ENCODE measurements at regions not wholly inside any gene's neighbourhood (a gene's known extent, or its start where the extent isn't known, plus 50 kb on each side); places are given as distances from the start of the nearest gene placed in this dataset.

GRCh38 chr3:26068890-26069289 lies 279.0 kb downstream of the OXSM start:
- H3K4me1 ChIP-seq (ENCODE audit: control insufficient read depth in 1 of 2, insufficient read depth in 2 of 2, low read length in 2 of 2) = no peaks in the 10 kb centered on the region
- H3K27ac ChIP-seq (ENCODE audit: low read length) = no peak overlapping the region
- H3K27me3 ChIP-seq (ENCODE audit: low read depth, low read length) = no peaks in the 10 kb centered on the region
- no peak overlapping the region for H3K4me3 ChIP-seq (ENCODE audit: low read depth in 1 of 2, low read length in 2 of 2)
- no peaks in the 10 kb centered on the region for H3K36me3 ChIP-seq (ENCODE audit: control insufficient read depth in 1 of 2, insufficient read depth in 2 of 2, low read length in 2 of 2)
- no peaks in the 10 kb centered on the region for H3K9me3 ChIP-seq (ENCODE audit: control insufficient read depth in 1 of 2, low read length in 2 of 2)

GRCh38 chr3:26070854-26071253 lies 281.0 kb downstream of the OXSM start:
- H3K27me3 ChIP-seq (ENCODE audit: low read depth, low read length) = no peaks in the 10 kb centered on the region
- H3K4me3 ChIP-seq (ENCODE audit: low read depth in 1 of 2, low read length in 2 of 2) = no peak overlapping the region
- H3K27ac ChIP-seq (ENCODE audit: low read length) = no peak overlapping the region
- H3K36me3 ChIP-seq (ENCODE audit: control insufficient read depth in 1 of 2, insufficient read depth in 2 of 2, low read length in 2 of 2) = no peaks in the 10 kb centered on the region
- no peaks in the 10 kb centered on the region for H3K9me3 ChIP-seq (ENCODE audit: control insufficient read depth in 1 of 2, low read length in 2 of 2)
- no peaks in the 10 kb centered on the region for H3K4me1 ChIP-seq (ENCODE audit: control insufficient read depth in 1 of 2, insufficient read depth in 2 of 2, low read length in 2 of 2)

- no peak overlapping the region for H3K4me3 ChIP-seq (ENCODE audit: low read depth in 1 of 2, low read length in 2 of 2)
- H3K4me1 ChIP-seq (ENCODE audit: control insufficient read depth in 1 of 2, insufficient read depth in 2 of 2, low read length in 2 of 2) = no peaks in the 10 kb centered on the region
- no peaks in the 10 kb centered on the region for H3K9me3 ChIP-seq (ENCODE audit: control insufficient read depth in 1 of 2, low read length in 2 of 2)
- no peak overlapping the region for H3K27ac ChIP-seq (ENCODE audit: low read length)
- no peaks in the 10 kb centered on the region for H3K27me3 ChIP-seq (ENCODE audit: low read depth, low read length)
- no peaks in the 10 kb centered on the region for H3K36me3 ChIP-seq (ENCODE audit: control insufficient read depth in 1 of 2, insufficient read depth in 2 of 2, low read length in 2 of 2)
These were observed 284.2 kb downstream of the OXSM start for GRCh38 chr3:26074080-26074479.

- Histone ChIP-seq H3K9me3 (ENCODE audit: control insufficient read depth in 1 of 2, low read length in 2 of 2) (no peaks in the 10 kb centered on the region), H3K27ac (ENCODE audit: low read length) (no peak overlapping the region), H3K4me1 (ENCODE audit: control insufficient read depth in 1 of 2, insufficient read depth in 2 of 2, low read length in 2 of 2) (no peaks in the 10 kb centered on the region), H3K27me3 (ENCODE audit: low read depth, low read length) (no peaks in the 10 kb centered on the region), H3K4me3 (ENCODE audit: low read depth in 1 of 2, low read length in 2 of 2) (no peak overlapping the region), H3K36me3 (ENCODE audit: control insufficient read depth in 1 of 2, insufficient read depth in 2 of 2, low read length in 2 of 2) (no peaks in the 10 kb centered on the region)
These were observed 288.6 kb downstream of the OXSM start for GRCh38 chr3:26078539-26078938.

GRCh38 chr3:26081166-26081565 lies 291.3 kb downstream of the OXSM start:
- Histone ChIP-seq H3K27ac (ENCODE audit: low read length) (no peak overlapping the region), H3K36me3 (ENCODE audit: control insufficient read depth in 1 of 2, insufficient read depth in 2 of 2, low read length in 2 of 2) (no peaks in the 10 kb centered on the region), H3K9me3 (ENCODE audit: control insufficient read depth in 1 of 2, low read length in 2 of 2) (no peaks in the 10 kb centered on the region), H3K4me1 (ENCODE audit: control insufficient read depth in 1 of 2, insufficient read depth in 2 of 2, low read length in 2 of 2) (peaks cover 0 to 7% of the 10 kb centered on the region in 2 donors), H3K27me3 (ENCODE audit: low read depth, low read length) (no peaks in the 10 kb centered on the region), H3K4me3 (ENCODE audit: low read depth in 1 of 2, low read length in 2 of 2) (no peak overlapping the region)

GRCh38 chr3:26081806-26082205 lies 291.9 kb downstream of the OXSM start:
- Histone ChIP-seq H3K9me3 (ENCODE audit: control insufficient read depth in 1 of 2, low read length in 2 of 2) (no peaks in the 10 kb centered on the region), H3K27ac (ENCODE audit: low read length) (no peak overlapping the region), H3K4me3 (ENCODE audit: low read depth in 1 of 2, low read length in 2 of 2) (no peak overlapping the region), H3K27me3 (ENCODE audit: low read depth, low read length) (no peaks in the 10 kb centered on the region), H3K36me3 (ENCODE audit: control insufficient read depth in 1 of 2, insufficient read depth in 2 of 2, low read length in 2 of 2) (no peaks in the 10 kb centered on the region), H3K4me1 (ENCODE audit: control insufficient read depth in 1 of 2, insufficient read depth in 2 of 2, low read length in 2 of 2) (peaks cover 0 to 7% of the 10 kb centered on the region in 2 donors)

- no peaks in the 10 kb centered on the region for H3K36me3 ChIP-seq (ENCODE audit: control insufficient read depth in 1 of 2, insufficient read depth in 2 of 2, low read length in 2 of 2)
- H3K4me1 ChIP-seq (ENCODE audit: control insufficient read depth in 1 of 2, insufficient read depth in 2 of 2, low read length in 2 of 2) = peaks cover 0 to 7% of the 10 kb centered on the region in 2 donors
- no peaks in the 10 kb centered on the region for H3K27me3 ChIP-seq (ENCODE audit: low read depth, low read length)
- H3K9me3 ChIP-seq (ENCODE audit: control insufficient read depth in 1 of 2, low read length in 2 of 2) = peaks cover 0 to 7% of the 10 kb centered on the region in 2 donors
- H3K27ac ChIP-seq (ENCODE audit: low read length) = no peak overlapping the region
- no peak overlapping the region for H3K4me3 ChIP-seq (ENCODE audit: low read depth in 1 of 2, low read length in 2 of 2)
These were observed 293.0 kb downstream of the OXSM start for GRCh38 chr3:26082911-26083310.

GRCh38 chr3:26084629-26085028 lies 294.7 kb downstream of the OXSM start:
- no peaks in the 10 kb centered on the region for H3K36me3 ChIP-seq (ENCODE audit: control insufficient read depth in 1 of 2, insufficient read depth in 2 of 2, low read length in 2 of 2)
- peaks cover 0 to 9% of the 10 kb centered on the region in 2 donors for H3K9me3 ChIP-seq (ENCODE audit: control insufficient read depth in 1 of 2, low read length in 2 of 2)
- no peak overlapping the region for H3K27ac ChIP-seq (ENCODE audit: low read length)
- no peaks in the 10 kb centered on the region for H3K27me3 ChIP-seq (ENCODE audit: low read depth, low read length)
- H3K4me3 ChIP-seq (ENCODE audit: low read depth in 1 of 2, low read length in 2 of 2) = no peak overlapping the region
- peaks cover 0 to 7% of the 10 kb centered on the region in 2 donors for H3K4me1 ChIP-seq (ENCODE audit: control insufficient read depth in 1 of 2, insufficient read depth in 2 of 2, low read length in 2 of 2)

GRCh38 chr3:26087751-26088150 lies 297.9 kb downstream of the OXSM start:
- no peaks in the 10 kb centered on the region for H3K27me3 ChIP-seq (ENCODE audit: low read depth, low read length)
- H3K36me3 ChIP-seq (ENCODE audit: control insufficient read depth in 1 of 2, insufficient read depth in 2 of 2, low read length in 2 of 2) = no peaks in the 10 kb centered on the region
- H3K27ac ChIP-seq (ENCODE audit: low read length) = no peak overlapping the region
- H3K4me1 ChIP-seq (ENCODE audit: control insufficient read depth in 1 of 2, insufficient read depth in 2 of 2, low read length in 2 of 2) = peaks cover 0 to 16% of the 10 kb centered on the region in 2 donors
- no peak overlapping the region for H3K4me3 ChIP-seq (ENCODE audit: low read depth in 1 of 2, low read length in 2 of 2)
- H3K9me3 ChIP-seq (ENCODE audit: control insufficient read depth in 1 of 2, low read length in 2 of 2) = peaks cover 0 to 9% of the 10 kb centered on the region in 2 donors

GRCh38 chr3:26089249-26089648 lies 299.4 kb downstream of the OXSM start:
- Histone ChIP-seq H3K4me3 (ENCODE audit: low read depth in 1 of 2, low read length in 2 of 2) (no peak overlapping the region), H3K36me3 (ENCODE audit: control insufficient read depth in 1 of 2, insufficient read depth in 2 of 2, low read length in 2 of 2) (no peaks in the 10 kb centered on the region), H3K9me3 (ENCODE audit: control insufficient read depth in 1 of 2, low read length in 2 of 2) (peaks cover 0 to 9% of the 10 kb centered on the region in 2 donors), H3K27ac (ENCODE audit: low read length) (no peak overlapping the region), H3K4me1 (ENCODE audit: control insufficient read depth in 1 of 2, insufficient read depth in 2 of 2, low read length in 2 of 2) (peaks cover 0 to 16% of the 10 kb centered on the region in 2 donors), H3K27me3 (ENCODE audit: low read depth, low read length) (no peaks in the 10 kb centered on the region)

- H3K27me3 ChIP-seq (ENCODE audit: low read depth, low read length) = no peaks in the 10 kb centered on the region
- no peak overlapping the region for H3K27ac ChIP-seq (ENCODE audit: low read length)
- H3K4me1 ChIP-seq (ENCODE audit: control insufficient read depth in 1 of 2, insufficient read depth in 2 of 2, low read length in 2 of 2) = peaks cover 0 to 9% of the 10 kb centered on the region in 2 donors
- H3K4me3 ChIP-seq (ENCODE audit: low read depth in 1 of 2, low read length in 2 of 2) = no peak overlapping the region
- no peaks in the 10 kb centered on the region for H3K36me3 ChIP-seq (ENCODE audit: control insufficient read depth in 1 of 2, insufficient read depth in 2 of 2, low read length in 2 of 2)
- peaks cover 0 to 9% of the 10 kb centered on the region in 2 donors for H3K9me3 ChIP-seq (ENCODE audit: control insufficient read depth in 1 of 2, low read length in 2 of 2)
These were observed 300.7 kb downstream of the OXSM start for GRCh38 chr3:26090589-26090988.

- no peak overlapping the region for H3K4me3 ChIP-seq (ENCODE audit: low read depth in 1 of 2, low read length in 2 of 2)
- no peak overlapping the region for H3K27ac ChIP-seq (ENCODE audit: low read length)
- no peaks in the 10 kb centered on the region for H3K36me3 ChIP-seq (ENCODE audit: control insufficient read depth in 1 of 2, insufficient read depth in 2 of 2, low read length in 2 of 2)
- H3K9me3 ChIP-seq (ENCODE audit: control insufficient read depth in 1 of 2, low read length in 2 of 2) = peaks cover 0 to 10% of the 10 kb centered on the region in 2 donors
- no peaks in the 10 kb centered on the region for H3K27me3 ChIP-seq (ENCODE audit: low read depth, low read length)
- peaks cover 0 to 9% of the 10 kb centered on the region in 2 donors for H3K4me1 ChIP-seq (ENCODE audit: control insufficient read depth in 1 of 2, insufficient read depth in 2 of 2, low read length in 2 of 2)
These were observed 301.2 kb downstream of the OXSM start for GRCh38 chr3:26091096-26091495.

All from muscle layer of duodenum (tissue), 2 donors.